ENCODE measurements at regions not wholly inside any gene's neighbourhood (a gene's known extent, or its start where the extent isn't known, plus 50 kb on each side); places are given as distances from the start of the nearest gene placed in this dataset.

DNA sequence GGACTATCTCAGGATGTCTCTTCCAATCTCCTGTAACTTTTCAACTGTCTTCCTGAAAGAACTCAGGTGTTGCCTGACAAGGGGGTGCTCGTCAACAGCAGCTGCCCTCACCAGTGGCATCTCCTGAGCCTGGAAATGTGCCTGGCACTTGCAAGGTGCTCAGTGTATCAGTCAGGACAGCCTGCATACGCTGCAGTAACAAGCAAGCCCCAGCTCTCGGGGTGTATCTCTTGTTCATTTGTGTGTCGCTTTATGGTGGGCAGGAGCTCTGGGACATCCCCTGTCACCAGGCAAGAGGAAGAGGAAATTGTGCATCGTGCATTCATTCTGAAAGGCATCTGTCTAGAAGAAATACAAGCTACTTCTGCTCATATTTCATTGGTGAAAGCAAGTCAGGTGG is 263.1 kb downstream of the DCDC2C start (continued):
- TF ChIP-seq, protein P1, sequence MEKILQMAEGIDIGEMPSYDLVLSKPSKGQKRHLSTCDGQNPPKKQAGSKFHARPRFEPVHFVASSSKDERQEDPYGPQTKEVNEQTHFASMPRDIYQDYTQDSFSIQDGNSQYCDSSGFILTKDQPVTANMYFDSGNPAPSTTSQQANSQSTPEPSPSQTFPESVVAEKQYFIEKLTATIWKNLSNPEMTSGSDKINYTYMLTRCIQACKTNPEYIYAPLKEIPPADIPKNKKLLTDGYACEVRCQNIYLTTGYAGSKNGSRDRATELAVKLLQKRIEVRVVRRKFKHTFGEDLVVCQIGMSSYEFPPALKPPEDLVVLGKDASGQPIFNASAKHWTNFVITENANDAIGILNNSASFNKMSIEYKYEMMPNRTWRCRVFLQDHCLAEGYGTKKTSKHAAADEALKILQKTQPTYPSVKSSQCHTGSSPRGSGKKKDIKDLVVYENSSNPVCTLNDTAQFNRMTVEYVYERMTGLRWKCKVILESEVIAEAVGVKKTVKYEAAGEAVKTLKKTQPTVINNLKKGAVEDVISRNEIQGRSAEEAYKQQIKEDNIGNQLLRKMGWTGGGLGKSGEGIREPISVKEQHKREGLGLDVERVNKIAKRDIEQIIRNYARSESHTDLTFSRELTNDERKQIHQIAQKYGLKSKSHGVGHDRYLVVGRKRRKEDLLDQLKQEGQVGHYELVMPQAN (conservative IDR thresholded peaks at IDR 0.05) = no peak
- TF ChIP-seq, protein P2, sequence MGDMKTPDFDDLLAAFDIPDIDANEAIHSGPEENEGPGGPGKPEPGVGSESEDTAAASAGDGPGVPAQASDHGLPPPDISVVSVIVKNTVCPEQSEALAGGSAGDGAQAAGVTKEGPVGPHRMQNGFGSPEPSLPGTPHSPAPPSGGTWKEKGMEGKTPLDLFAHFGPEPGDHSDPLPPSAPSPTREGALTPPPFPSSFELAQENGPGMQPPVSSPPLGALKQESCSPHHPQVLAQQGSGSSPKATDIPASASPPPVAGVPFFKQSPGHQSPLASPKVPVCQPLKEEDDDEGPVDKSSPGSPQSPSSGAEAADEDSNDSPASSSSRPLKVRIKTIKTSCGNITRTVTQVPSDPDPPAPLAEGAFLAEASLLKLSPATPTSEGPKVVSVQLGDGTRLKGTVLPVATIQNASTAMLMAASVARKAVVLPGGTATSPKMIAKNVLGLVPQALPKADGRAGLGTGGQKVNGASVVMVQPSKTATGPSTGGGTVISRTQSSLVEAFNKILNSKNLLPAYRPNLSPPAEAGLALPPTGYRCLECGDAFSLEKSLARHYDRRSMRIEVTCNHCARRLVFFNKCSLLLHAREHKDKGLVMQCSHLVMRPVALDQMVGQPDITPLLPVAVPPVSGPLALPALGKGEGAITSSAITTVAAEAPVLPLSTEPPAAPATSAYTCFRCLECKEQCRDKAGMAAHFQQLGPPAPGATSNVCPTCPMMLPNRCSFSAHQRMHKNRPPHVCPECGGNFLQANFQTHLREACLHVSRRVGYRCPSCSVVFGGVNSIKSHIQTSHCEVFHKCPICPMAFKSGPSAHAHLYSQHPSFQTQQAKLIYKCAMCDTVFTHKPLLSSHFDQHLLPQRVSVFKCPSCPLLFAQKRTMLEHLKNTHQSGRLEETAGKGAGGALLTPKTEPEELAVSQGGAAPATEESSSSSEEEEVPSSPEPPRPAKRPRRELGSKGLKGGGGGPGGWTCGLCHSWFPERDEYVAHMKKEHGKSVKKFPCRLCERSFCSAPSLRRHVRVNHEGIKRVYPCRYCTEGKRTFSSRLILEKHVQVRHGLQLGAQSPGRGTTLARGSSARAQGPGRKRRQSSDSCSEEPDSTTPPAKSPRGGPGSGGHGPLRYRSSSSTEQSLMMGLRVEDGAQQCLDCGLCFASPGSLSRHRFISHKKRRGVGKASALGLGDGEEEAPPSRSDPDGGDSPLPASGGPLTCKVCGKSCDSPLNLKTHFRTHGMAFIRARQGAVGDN (IDR thresholded peaks at IDR 0.05) = no peak
- TF ChIP-seq, protein P3, sequence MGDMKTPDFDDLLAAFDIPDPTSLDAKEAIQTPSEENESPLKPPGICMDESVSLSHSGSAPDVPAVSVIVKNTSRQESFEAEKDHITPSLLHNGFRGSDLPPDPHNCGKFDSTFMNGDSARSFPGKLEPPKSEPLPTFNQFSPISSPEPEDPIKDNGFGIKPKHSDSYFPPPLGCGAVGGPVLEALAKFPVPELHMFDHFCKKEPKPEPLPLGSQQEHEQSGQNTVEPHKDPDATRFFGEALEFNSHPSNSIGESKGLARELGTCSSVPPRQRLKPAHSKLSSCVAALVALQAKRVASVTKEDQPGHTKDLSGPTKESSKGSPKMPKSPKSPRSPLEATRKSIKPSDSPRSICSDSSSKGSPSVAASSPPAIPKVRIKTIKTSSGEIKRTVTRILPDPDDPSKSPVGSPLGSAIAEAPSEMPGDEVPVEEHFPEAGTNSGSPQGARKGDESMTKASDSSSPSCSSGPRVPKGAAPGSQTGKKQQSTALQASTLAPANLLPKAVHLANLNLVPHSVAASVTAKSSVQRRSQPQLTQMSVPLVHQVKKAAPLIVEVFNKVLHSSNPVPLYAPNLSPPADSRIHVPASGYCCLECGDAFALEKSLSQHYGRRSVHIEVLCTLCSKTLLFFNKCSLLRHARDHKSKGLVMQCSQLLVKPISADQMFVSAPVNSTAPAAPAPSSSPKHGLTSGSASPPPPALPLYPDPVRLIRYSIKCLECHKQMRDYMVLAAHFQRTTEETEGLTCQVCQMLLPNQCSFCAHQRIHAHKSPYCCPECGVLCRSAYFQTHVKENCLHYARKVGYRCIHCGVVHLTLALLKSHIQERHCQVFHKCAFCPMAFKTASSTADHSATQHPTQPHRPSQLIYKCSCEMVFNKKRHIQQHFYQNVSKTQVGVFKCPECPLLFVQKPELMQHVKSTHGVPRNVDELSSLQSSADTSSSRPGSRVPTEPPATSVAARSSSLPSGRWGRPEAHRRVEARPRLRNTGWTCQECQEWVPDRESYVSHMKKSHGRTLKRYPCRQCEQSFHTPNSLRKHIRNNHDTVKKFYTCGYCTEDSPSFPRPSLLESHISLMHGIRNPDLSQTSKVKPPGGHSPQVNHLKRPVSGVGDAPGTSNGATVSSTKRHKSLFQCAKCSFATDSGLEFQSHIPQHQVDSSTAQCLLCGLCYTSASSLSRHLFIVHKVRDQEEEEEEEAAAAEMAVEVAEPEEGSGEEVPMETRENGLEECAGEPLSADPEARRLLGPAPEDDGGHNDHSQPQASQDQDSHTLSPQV (IDR thresholded peaks at IDR 0.05) = no peak
- TF ChIP-seq, protein P4, sequence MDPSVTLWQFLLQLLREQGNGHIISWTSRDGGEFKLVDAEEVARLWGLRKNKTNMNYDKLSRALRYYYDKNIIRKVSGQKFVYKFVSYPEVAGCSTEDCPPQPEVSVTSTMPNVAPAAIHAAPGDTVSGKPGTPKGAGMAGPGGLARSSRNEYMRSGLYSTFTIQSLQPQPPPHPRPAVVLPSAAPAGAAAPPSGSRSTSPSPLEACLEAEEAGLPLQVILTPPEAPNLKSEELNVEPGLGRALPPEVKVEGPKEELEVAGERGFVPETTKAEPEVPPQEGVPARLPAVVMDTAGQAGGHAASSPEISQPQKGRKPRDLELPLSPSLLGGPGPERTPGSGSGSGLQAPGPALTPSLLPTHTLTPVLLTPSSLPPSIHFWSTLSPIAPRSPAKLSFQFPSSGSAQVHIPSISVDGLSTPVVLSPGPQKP (IDR thresholded peaks at IDR 0.05; ENCODE audit: low read depth, low read length) = no peak
- TF ChIP-seq WRNIP1 (IDR thresholded peaks at IDR 0.05; ENCODE audit: borderline replicate concordance, low read depth, low read length) (no peak), ZNF217 (IDR thresholded peaks at IDR 0.05) (no peak), NR2C1 (IDR thresholded peaks at IDR 0.05) (no peak), MYB (IDR thresholded peaks at IDR 0.05; ENCODE audit: borderline replicate concordance, low read depth, low read length) (no peak), TCF12 (IDR thresholded peaks at IDR 0.05; ENCODE audit: low read depth, low read length) (no peak)

Measured in GM12878 (cell line).